NCI-H82 treated with DMSO at 0.1 percent for 48 hours (cell line): ENCODE measurements at regions not wholly inside any gene's neighbourhood (a gene's known extent, or its start where the extent isn't known, plus 50 kb on each side); places are given as distances from the start of the nearest gene placed in this dataset.

ENCODE experiments used
- DNase-seq: peaks from one replicate; lab custom pipeline; 2025; ENCODE audit not compliant: unreplicated experiment; lab: John Stamatoyannopoulos, UW

DNA sequence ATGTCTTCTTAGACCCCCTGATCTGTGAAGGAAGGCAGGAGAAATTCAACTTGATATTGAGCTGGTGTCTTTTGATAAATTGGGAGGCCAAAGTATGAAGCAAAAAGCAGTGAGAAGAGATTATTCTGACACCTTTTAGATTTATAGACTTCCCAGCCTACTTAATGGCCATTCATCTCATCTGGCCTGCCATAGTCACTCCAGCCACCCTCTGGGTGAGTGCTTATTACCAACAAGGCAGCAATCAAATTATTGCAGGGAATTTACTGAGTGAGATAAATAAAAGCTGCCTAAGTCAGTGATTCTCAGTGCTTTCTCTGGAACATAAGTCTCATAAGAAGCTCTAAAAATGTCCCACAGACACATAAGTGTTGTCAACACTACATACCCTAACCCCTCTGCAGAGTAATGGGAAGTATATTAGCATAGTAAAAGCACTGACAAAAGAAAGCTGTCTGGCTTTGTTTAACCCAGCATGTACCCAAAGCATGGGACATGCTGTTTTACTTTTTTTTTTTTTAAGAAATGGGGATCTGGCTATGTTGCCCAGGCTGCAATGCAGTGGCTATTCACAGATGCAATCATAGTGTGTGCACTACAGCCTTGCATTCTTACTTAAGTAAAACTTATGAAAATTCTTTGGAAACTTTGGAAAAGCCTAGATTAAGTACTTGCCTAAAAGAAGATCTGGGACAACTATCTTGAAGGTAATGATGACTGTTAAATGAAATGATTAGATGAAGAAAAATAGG is 725.3 kb downstream of the TUSC7 start:
- peak; percentile 74 for DNase-seq

- DNase-seq: peak; percentile 98
These were observed 725.9 kb downstream of the TUSC7 start for GRCh38 chr3:117435506-117435905.

GRCh38 chr3:117439812-117440211 is 730.2 kb downstream of the TUSC7 start:
- DNase-seq: peak; percentile 99

GRCh38 chr3:117441851-117442250 is 732.3 kb downstream of the TUSC7 start:
- no peak for DNase-seq

DNA sequence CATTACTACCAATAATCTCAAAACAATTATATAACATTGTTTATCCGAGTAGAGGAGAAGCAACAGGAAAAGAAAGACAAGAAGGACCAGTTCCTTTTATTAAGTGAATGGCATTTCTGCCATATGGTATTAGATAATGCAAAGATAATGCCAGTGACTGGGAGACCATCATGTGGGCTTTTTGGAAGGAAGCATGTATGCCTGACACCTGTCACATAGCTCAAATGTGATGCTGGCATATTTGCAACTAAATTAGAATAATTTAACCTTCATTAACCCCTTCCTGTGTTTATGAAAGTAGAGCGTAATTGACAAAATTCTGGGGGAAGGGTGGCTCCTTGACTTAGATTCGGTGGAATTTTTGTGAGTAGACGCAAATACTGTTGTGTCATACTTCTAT is 733.0 kb downstream of the TUSC7 start:
- DNase-seq: no peak

DNA sequence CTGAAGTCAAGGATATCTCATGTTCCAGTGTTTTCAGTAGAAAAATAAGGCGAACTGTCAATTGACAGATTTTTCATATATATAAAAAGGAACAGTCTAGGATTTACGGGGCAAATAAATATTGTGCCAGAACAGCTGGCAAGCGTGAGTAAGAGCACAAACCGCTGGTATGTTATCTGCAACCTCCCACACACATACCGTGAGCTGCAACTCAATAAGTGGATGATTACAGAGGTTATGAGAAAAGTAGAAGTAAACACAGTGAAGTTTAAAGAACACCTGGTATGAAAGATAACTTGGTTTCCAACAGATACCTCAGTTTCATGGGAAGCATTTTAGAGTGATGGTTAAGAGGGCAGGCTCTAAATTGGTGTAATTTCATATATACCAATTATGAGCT is 733.4 kb downstream of the TUSC7 start:
- no peak for DNase-seq

- no peak for DNase-seq
These were observed 734.6 kb downstream of the TUSC7 start for GRCh38 chr3:117444175-117444574.

DNA sequence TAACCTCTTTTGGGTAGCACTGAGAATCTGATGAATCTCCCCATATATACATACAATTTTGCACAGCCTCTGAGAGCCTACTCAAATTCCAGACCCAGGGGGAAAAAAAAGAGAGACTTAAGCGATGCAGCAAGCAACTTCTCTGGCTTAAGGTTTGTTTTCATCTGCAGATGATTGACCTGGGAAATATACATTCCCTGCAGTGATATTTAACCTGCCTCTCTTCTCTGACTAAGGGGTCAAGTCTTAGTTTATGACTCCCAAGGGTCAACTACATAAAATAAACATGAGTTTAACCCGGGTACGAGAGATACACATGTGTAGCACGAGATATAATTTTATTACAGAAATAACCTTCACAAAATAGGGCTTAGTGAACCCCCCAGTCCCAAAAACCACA is 737.8 kb downstream of the TUSC7 start:
- DNase-seq: no peak

DNA sequence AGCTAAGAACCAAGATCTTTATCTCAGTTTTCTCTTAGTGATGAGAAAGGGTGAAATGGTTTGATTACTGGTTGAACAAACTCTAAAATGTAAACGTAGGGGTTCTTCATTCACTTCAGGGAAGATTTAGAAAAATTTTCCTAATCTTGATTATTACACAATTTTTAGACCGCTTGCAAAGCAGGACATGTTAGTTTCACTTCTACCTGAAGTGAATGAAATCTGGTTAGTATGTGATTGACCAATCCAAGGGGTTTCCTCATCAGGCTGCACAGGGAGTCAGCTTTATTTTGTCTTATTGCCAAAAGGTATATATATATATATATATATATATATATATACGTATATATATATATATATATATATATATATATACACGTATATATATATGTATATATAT is 740.4 kb downstream of the TUSC7 start:
- DNase-seq: no peak

DNA sequence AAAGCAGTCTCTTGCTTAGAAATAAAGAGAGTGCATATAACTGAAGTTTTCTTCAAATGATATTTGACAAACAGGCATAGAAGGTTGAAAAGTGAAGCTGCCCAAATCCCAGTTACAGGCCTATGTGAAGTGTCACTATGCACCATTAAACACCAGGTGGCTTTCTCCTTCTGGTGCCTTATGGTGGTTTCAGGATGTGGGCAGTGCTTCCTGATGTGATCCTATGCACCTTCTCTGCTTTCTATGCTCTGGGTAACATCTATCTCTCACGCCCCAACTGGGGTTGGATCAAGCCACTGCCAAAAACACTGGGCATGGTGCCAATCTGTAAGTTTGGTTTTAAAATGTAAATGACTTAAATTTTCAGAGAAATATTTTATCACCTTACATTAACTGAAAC is 744.7 kb downstream of the TUSC7 start:
- no peak for DNase-seq

DNA sequence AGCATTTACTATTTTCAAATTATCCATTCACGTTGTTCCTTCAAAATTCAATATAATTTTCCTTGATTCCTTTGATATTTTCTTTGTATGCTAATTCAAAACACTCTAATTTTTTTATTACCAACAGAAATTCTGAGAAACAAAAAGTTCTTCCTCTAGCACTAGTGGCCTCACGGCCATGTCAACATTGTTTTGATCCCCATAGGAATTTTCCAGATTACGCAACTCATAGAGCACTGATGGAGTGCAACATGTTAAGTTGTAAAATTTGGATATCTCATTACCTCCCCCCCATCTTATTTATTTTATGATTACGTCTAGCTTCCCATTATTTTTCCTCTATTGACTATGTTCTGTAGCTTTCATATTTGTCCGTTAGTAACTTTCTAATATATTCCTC is 745.3 kb downstream of the TUSC7 start:
- DNase-seq: no peak

GRCh38 chr3:117455782-117456181 is 746.2 kb downstream of the TUSC7 start:
- DNase-seq: no peak

DNA sequence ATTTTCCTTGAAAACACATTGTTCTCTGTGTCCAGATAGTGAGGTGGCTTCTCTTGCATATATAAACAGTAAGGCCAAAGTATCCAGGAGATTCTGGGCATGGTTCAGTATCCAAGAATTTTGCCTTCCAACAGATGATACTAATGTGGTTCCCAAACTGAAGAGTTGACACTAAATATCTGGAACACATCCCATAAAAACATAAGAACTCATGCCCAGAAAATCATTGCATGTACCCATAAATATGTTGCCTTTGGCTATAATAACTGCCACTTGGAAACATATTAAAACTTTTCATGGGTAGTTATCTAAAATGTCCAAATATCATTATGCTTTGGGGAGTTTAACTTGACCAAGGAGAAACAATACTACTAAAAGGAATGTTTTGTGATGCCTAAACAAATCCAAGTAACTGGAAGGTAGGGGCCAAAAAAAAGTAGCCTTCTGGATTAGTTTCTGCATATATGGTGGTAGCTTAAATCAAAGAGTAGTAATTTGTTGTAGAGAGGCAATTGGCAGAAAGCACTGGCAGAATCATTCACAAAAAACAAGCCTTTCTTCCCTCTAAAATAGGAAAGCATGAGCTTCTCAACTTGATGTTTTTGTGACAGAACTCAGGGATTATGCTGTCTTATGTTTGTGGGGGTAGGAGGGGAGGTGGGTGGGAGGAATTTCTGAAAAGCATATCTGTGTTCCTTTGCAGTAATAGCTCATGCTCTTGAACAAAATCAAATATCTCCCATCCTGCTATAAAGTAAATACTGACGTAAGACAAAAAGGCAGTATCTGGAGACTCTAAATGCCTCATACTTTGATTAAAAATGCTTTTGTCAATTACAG is 753.9 kb downstream of the TUSC7 start:
- no peak for DNase-seq

GRCh38 chr3:117471831-117472230 is 762.3 kb downstream of the TUSC7 start:
- no peak for DNase-seq

DNA sequence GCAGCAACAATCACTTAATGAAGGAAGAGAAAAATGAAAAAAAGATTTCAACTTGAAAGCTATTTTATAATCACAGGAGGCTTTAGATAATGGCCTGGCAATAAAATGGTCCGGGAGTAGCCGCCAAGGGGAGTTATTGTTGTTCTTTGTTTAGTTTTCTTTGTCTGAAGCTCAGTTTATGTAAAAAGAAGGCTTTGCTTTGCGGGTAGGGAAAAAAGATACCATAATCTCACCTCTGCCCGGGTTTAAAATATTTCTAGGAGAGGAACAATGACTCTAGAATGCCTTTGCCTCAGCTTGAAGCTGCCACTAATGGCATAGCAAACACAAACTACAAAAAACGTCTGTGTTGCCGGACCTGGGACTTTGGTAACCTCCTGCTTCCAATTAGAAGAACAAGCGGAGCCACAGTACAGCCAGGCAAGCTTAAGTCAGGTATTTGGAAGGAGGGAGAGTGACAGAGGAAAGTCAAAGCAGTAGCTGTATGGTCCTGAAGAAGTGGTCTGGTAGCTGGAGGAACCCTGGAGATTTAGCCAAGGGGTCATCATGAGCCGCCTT is 764.5 kb downstream of the TUSC7 start:
- DNase-seq: no peak

DNA sequence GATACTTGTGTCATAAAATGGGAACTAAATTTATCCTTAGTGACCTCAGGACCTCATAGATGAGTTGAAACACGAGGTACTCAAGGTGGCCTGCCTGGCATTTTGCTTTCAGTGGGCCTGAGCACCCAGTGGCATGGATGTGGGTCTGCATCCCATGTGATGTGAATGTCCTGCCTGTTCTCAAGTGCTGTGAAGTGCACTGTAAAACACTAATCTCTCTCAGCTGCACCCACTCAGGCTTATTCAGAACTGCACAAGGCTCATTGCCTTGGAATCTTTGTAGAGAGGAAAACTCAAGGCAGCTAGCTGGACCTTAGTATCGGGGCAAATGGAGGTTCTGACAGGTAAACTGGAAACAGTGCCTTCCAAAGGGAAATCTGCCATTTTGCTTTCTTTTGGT is 767.0 kb downstream of the TUSC7 start:
- no peak for DNase-seq

- DNase-seq: no peak
These were observed 767.7 kb downstream of the TUSC7 start for GRCh38 chr3:117477214-117477755.

GRCh38 chr3:117479095-117479494 is 769.5 kb downstream of the TUSC7 start:
- DNase-seq: no peak

GRCh38 chr3:117480525-117480924 is 770.9 kb downstream of the TUSC7 start:
- DNase-seq: no peak

GRCh38 chr3:117480972-117481371 is 771.4 kb downstream of the TUSC7 start:
- DNase-seq: no peak

GRCh38 chr3:117483839-117484238 is 774.3 kb downstream of the TUSC7 start:
- no peak for DNase-seq

DNA sequence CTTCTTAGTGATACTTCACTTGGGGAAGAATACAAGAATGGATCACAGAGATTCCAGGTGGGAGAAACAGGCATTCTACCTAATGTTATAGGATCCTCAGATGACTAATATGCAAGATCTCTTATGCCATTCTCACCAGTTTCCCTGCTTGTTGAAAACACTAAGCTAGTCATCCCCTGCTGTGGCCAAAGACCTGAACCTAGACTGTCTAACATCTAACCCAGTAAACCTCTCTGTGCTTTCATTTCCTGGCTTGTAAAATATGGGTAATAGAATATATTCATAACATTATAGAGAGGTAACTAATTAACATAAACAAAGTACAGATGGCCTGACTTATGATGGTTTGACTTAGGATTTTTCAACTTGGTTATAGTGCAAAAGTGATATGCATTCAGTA is 776.3 kb downstream of the TUSC7 start:
- DNase-seq: no peak
